Effector memory CD8-positive, alpha-beta T cell (primary cell): ENCODE measurements at regions not wholly inside any gene's neighbourhood (a gene's known extent, or its start where the extent isn't known, plus 50 kb on each side); places are given as distances from the start of the nearest gene placed in this dataset.
"Not testable (repeated sequence)": the region's sequence is repeated elsewhere in the genome, so short reads cannot be mapped to it uniquely, and the experiment has no call there.

Source experiments
- ATAC-seq: fragments of 150-1000 bp; cut with Tn5 transposase; replicated peaks from 2 replicates; pipeline ENCODE4 v1.10.0; 2021; ENCODE audit warnings: mild to moderate bottlenecking, moderate library complexity
- DNase-seq, 3 experiments: peaks; one replicate each; pipeline ENCODE4 v3.0.0; 2021
- H3K27ac Mint-ChIP-seq, 2 donors: one replicate each; pipeline ENCODE4 v1.8.0; 2022; ENCODE audit warnings: mild to moderate bottlenecking in 2 of 2, mixed read lengths in 2 of 2, moderate library complexity in 2 of 2
- H3K27me3 Mint-ChIP-seq, 2 donors: one replicate each; pipeline ENCODE4 v1.8.0; 2022; ENCODE audit warnings: mixed read lengths in 2 of 2
- H3K36me3 Mint-ChIP-seq: one replicate; pipeline ENCODE4 v1.8.0; 2022; ENCODE audit warnings: mild to moderate bottlenecking, moderate library complexity, mixed read lengths; ENCODE audit not compliant: insufficient read depth
- H3K4me1 Mint-ChIP-seq, 2 donors: one replicate each; pipeline ENCODE4 v1.8.0; 2022; ENCODE audit warnings: low read depth in 2 of 2, mixed read lengths in 2 of 2
- H3K4me3 Mint-ChIP-seq, 2 donors: one replicate each; pipeline ENCODE4 v1.8.0; 2022; ENCODE audit warnings: mild to moderate bottlenecking in 2 of 2, mixed read lengths in 2 of 2, moderate library complexity in 2 of 2
- H3K9me3 Mint-ChIP-seq, 2 donors: one replicate each; pipeline ENCODE4 v1.8.0; 2022; ENCODE audit warnings: mixed read lengths in 2 of 2

GRCh38 chr10:11691319-11691755 lies 50.8 kb upstream of the ECHDC3 start:
- Mint-ChIP-seq H3K4me1 (peaks cover 0 to 3% of the 10 kb centered on the region in 2 donors), H3K4me3 (no peak overlapping the region), H3K27me3 (peaks cover 9 to 14% of the 10 kb centered on the region in 2 donors), H3K27ac (no peak overlapping the region), H3K36me3 (peaks cover 4% of the 10 kb centered on the region), H3K9me3 (no peaks in the 10 kb centered on the region)
- ATAC-seq: no peak
- DNase-seq: no peak

GRCh38 chr10:11689945-11690736 lies 52.0 kb upstream of the ECHDC3 start:
- Mint-ChIP-seq H3K36me3 (peaks cover 3% of the 10 kb centered on the region), H3K9me3 (no peaks in the 10 kb centered on the region), H3K4me1 (peaks cover 6 to 7% of the 10 kb centered on the region in 2 donors), H3K4me3 (no peak overlapping the region), H3K27ac (peak overlapping the region in 1 of 2 donors; percentile 54), H3K27me3 (peaks cover 7 to 8% of the 10 kb centered on the region in 2 donors)
- DNase-seq: no peak
- no peak for ATAC-seq

GRCh38 chr10:11688448-11688795 lies 53.8 kb upstream of the ECHDC3 start:
- H3K27ac Mint-ChIP-seq: peak overlapping the region in 1 of 2 donors; percentile 41
- peaks cover 19 to 21% of the 10 kb centered on the region in 2 donors for H3K4me1 Mint-ChIP-seq
- H3K36me3 Mint-ChIP-seq, H3K4me3 Mint-ChIP-seq, H3K9me3 Mint-ChIP-seq, ATAC-seq, DNase-seq: not testable (repeated sequence)
- peaks cover 7 to 13% of the 10 kb centered on the region in 2 donors for H3K27me3 Mint-ChIP-seq

- DNase-seq (no peak), ATAC-seq (no peak)
- no peak overlapping the region for H3K4me3 Mint-ChIP-seq
- H3K9me3 Mint-ChIP-seq: no peaks in the 10 kb centered on the region
- peaks cover 7 to 14% of the 10 kb centered on the region in 2 donors for H3K27me3 Mint-ChIP-seq
- H3K4me1 Mint-ChIP-seq: peaks cover 19 to 21% of the 10 kb centered on the region in 2 donors
- H3K27ac Mint-ChIP-seq: peak overlapping the region in 1 of 2 donors; percentile 41
- H3K36me3 Mint-ChIP-seq: peaks cover 6% of the 10 kb centered on the region
These were observed 54.3 kb upstream of the ECHDC3 start for GRCh38 chr10:11687779-11688447.

- H3K4me3 Mint-ChIP-seq: no peak overlapping the region
- peaks cover 19 to 21% of the 10 kb centered on the region in 2 donors for H3K4me1 Mint-ChIP-seq
These were observed 54.8 kb upstream of the ECHDC3 start for GRCh38 chr10:11687357-11687771.

GRCh38 chr10:11685787-11686218 lies 56.4 kb upstream of the ECHDC3 start:
- H3K27ac Mint-ChIP-seq: peak overlapping the region; percentile 86 to 96
- H3K36me3 Mint-ChIP-seq: peaks cover 6% of the 10 kb centered on the region
- no peaks in the 10 kb centered on the region for H3K9me3 Mint-ChIP-seq
- H3K4me1 Mint-ChIP-seq: peaks cover 19 to 21% of the 10 kb centered on the region in 2 donors
- peak overlapping the region; percentile 74 to 80 for H3K4me3 Mint-ChIP-seq
- no peak for ATAC-seq
- DNase-seq: no peak
- H3K27me3 Mint-ChIP-seq: peaks cover 4 to 24% of the 10 kb centered on the region in 2 donors

More at GRCh38 chr10:11687357-11687771, 54.8 kb upstream of the ECHDC3 start:
- ATAC-seq (no peak), DNase-seq (no peak)
- peaks cover 2 to 14% of the 10 kb centered on the region in 2 donors for H3K27me3 Mint-ChIP-seq
- no peak overlapping the region for H3K27ac Mint-ChIP-seq
- no peaks in the 10 kb centered on the region for H3K9me3 Mint-ChIP-seq
- H3K36me3 Mint-ChIP-seq: peaks cover 6% of the 10 kb centered on the region

GRCh38 chr10:11684717-11685645 lies 57.2 kb upstream of the ECHDC3 start:
- peaks cover 19 to 21% of the 10 kb centered on the region in 2 donors for H3K4me1 Mint-ChIP-seq
- peak; percentile 17 to 35 (median 24) for DNase-seq

GRCh38 chr10:11684341-11684716 lies 57.9 kb upstream of the ECHDC3 start:
- peaks cover 6 to 20% of the 10 kb centered on the region in 2 donors for H3K27me3 Mint-ChIP-seq
- not testable (repeated sequence) for H3K9me3 Mint-ChIP-seq, H3K36me3 Mint-ChIP-seq, DNase-seq
- H3K27ac Mint-ChIP-seq: peak overlapping the region; percentile 86 to 96
- peak; percentile 45 for ATAC-seq
- H3K4me3 Mint-ChIP-seq: peak overlapping the region; percentile 74 to 80
- peaks cover 19 to 21% of the 10 kb centered on the region in 2 donors for H3K4me1 Mint-ChIP-seq

More at GRCh38 chr10:11684717-11685645, 57.2 kb upstream of the ECHDC3 start:
- H3K36me3 Mint-ChIP-seq: peaks cover 6% of the 10 kb centered on the region
- peak overlapping the region; percentile 74 to 80 for H3K4me3 Mint-ChIP-seq
- H3K9me3 Mint-ChIP-seq: no peaks in the 10 kb centered on the region
- peak; percentile 82 for ATAC-seq
- H3K27ac Mint-ChIP-seq: peak overlapping the region; percentile 86 to 96
- H3K27me3 Mint-ChIP-seq: peaks cover 6 to 20% of the 10 kb centered on the region in 2 donors

- no peak for ATAC-seq
- H3K27me3 Mint-ChIP-seq: peaks cover 6 to 20% of the 10 kb centered on the region in 2 donors
- H3K4me1 Mint-ChIP-seq: peaks cover 19 to 21% of the 10 kb centered on the region in 2 donors
- peaks cover 6% of the 10 kb centered on the region for H3K36me3 Mint-ChIP-seq
- no peaks in the 10 kb centered on the region for H3K9me3 Mint-ChIP-seq
- peak overlapping the region; percentile 74 to 80 for H3K4me3 Mint-ChIP-seq
- no peak for DNase-seq
- peak overlapping the region; percentile 86 to 96 for H3K27ac Mint-ChIP-seq
These were observed 58.5 kb upstream of the ECHDC3 start for GRCh38 chr10:11683529-11684320.

- H3K27me3 Mint-ChIP-seq: peaks cover 6 to 20% of the 10 kb centered on the region in 2 donors
- H3K4me3 Mint-ChIP-seq: no peak overlapping the region
- H3K4me1 Mint-ChIP-seq: peaks cover 19 to 21% of the 10 kb centered on the region in 2 donors
- no peaks in the 10 kb centered on the region for H3K9me3 Mint-ChIP-seq
- DNase-seq (no peak), ATAC-seq (no peak)
- H3K36me3 Mint-ChIP-seq: peaks cover 6% of the 10 kb centered on the region
- H3K27ac Mint-ChIP-seq: peak overlapping the region in 1 of 2 donors; percentile 60
These were observed 59.3 kb upstream of the ECHDC3 start for GRCh38 chr10:11682851-11683250.

GRCh38 chr10:11682267-11682683 lies 59.9 kb upstream of the ECHDC3 start:
- H3K9me3 Mint-ChIP-seq: no peaks in the 10 kb centered on the region
- DNase-seq (no peak), ATAC-seq (no peak)
- peaks cover 3% of the 10 kb centered on the region for H3K36me3 Mint-ChIP-seq
- H3K4me1 Mint-ChIP-seq: peaks cover 19 to 21% of the 10 kb centered on the region in 2 donors
- H3K4me3 Mint-ChIP-seq: no peak overlapping the region
- H3K27me3 Mint-ChIP-seq: peaks cover 9 to 26% of the 10 kb centered on the region in 2 donors
- peak overlapping the region; percentile 60 to 78 for H3K27ac Mint-ChIP-seq

GRCh38 chr10:11680496-11680895 lies 61.7 kb upstream of the ECHDC3 start:
- H3K4me3 Mint-ChIP-seq: no peak overlapping the region
- ATAC-seq (no peak), DNase-seq (no peak)
- no peak overlapping the region for H3K27ac Mint-ChIP-seq
- H3K27me3 Mint-ChIP-seq: peaks cover 23 to 41% of the 10 kb centered on the region in 2 donors
- no peaks in the 10 kb centered on the region for H3K9me3 Mint-ChIP-seq
- H3K4me1 Mint-ChIP-seq: peaks cover 15 to 18% of the 10 kb centered on the region in 2 donors
- H3K36me3 Mint-ChIP-seq: peaks cover 3% of the 10 kb centered on the region
